ENCODE measurements at regions not wholly inside any gene's neighbourhood (a gene's known extent, or its start where the extent isn't known, plus 50 kb on each side); places are given as distances from the start of the nearest gene placed in this dataset.

- H3K4me2 ChIP-seq (ENCODE audit: insufficient read depth, low read length, poor library complexity, severe bottlenecking): no peak overlapping the region
- DNase-seq (ENCODE audit: low spot score): no peak
- no peak overlapping the region for H3K27ac ChIP-seq (replicated peaks; ENCODE audit: low read length)
- no peak overlapping the region for H4K8ac ChIP-seq (ENCODE audit: low read depth, low read length)
- H3K9me3 ChIP-seq (replicated peaks in 1 of 2; ENCODE audit: control insufficient read depth in 2 of 2, insufficient read depth in 1 of 2, low read depth in 1 of 2, low read length in 2 of 2): peaks cover 0 to 2% of the 10 kb centered on the region in 2 donors
- WGBS, 2 donors (ENCODE audit: extremely low coverage in 2 of 2, insufficient read length in 2 of 2, insufficient replicate concordance in 1 of 2): no CpG with 5 or more reads among the region's 4 CpGs
- no peak overlapping the region for H3K18ac ChIP-seq (ENCODE audit: low read length)
- H3K36me3 ChIP-seq (replicated peaks in 1 of 2; ENCODE audit: control insufficient read depth in 2 of 2, insufficient read depth in 2 of 2, low read length in 2 of 2): no peaks in the 10 kb centered on the region
- no peak overlapping the region for H2BK12ac ChIP-seq (ENCODE audit: low read length)
- peaks cover 6 to 8% of the 10 kb centered on the region in 2 donors for H3K4me1 ChIP-seq (ENCODE audit: control insufficient read depth in 2 of 2, insufficient read depth in 1 of 2, low read depth in 1 of 2, low read length in 2 of 2)
- H3K23ac ChIP-seq (ENCODE audit: low read depth, low read length, poor library complexity): no peak overlapping the region
- no peaks in the 10 kb centered on the region for H3K27me3 ChIP-seq (ENCODE audit: control insufficient read depth in 3 of 3, insufficient read depth in 3 of 3, low read depth in 1 of 3, low read length in 3 of 3)
- no peak overlapping the region for H4K91ac ChIP-seq (ENCODE audit: low read depth, low read length, poor library complexity)
- H2AK5ac ChIP-seq (ENCODE audit: low read depth, low read length): no peak overlapping the region
- no peak overlapping the region for H2AFZ ChIP-seq (ENCODE audit: low read length)
- H2BK15ac ChIP-seq (ENCODE audit: low read length): no peak overlapping the region
- H3K4ac ChIP-seq (ENCODE audit: low read length): no peak overlapping the region
- no peak overlapping the region for H3K14ac ChIP-seq (ENCODE audit: low read length)
- H3K9ac ChIP-seq (ENCODE audit: low read depth, low read length, poor library complexity): no peak overlapping the region
- H2BK5ac ChIP-seq (ENCODE audit: low read length): no peak overlapping the region
- H3K79me1 ChIP-seq (ENCODE audit: low read depth, low read length): no peaks in the 10 kb centered on the region
- no peak overlapping the region for H2BK120ac ChIP-seq (ENCODE audit: low read depth, low read length)
- no peak overlapping the region for H3K4me3 ChIP-seq (ENCODE audit: low read length in 2 of 2)
Measured at GRCh38 chr4:128349921-128350320, 62.3 kb upstream of the PGRMC2 start.

GRCh38 chr4:128347930-128348660 lies 60.5 kb upstream of the PGRMC2 start:
- H3K27ac ChIP-seq (replicated peaks; ENCODE audit: low read length): no peak overlapping the region
- peaks cover 0 to 2% of the 10 kb centered on the region in 2 donors for H3K4me1 ChIP-seq (ENCODE audit: control insufficient read depth in 2 of 2, insufficient read depth in 1 of 2, low read depth in 1 of 2, low read length in 2 of 2)
- DNase-seq (ENCODE audit: low spot score): no peak
- H3K9me3 ChIP-seq (replicated peaks in 1 of 2; ENCODE audit: control insufficient read depth in 2 of 2, insufficient read depth in 1 of 2, low read depth in 1 of 2, low read length in 2 of 2): peaks cover 0 to 2% of the 10 kb centered on the region in 2 donors
- no peaks in the 10 kb centered on the region for H3K79me1 ChIP-seq (ENCODE audit: low read depth, low read length)
- no peak overlapping the region for H3K18ac ChIP-seq (ENCODE audit: low read length)
- no peak overlapping the region for H3K14ac ChIP-seq (ENCODE audit: low read length)
- H3K9ac ChIP-seq (ENCODE audit: low read depth, low read length, poor library complexity): no peak overlapping the region
- H2BK5ac ChIP-seq (ENCODE audit: low read length): no peak overlapping the region
- H2AK5ac ChIP-seq (ENCODE audit: low read depth, low read length): no peak overlapping the region
- no peak overlapping the region for H4K8ac ChIP-seq (ENCODE audit: low read depth, low read length)
- H2AFZ ChIP-seq (ENCODE audit: low read length): peak overlapping the region; percentile 30
- H2BK120ac ChIP-seq (ENCODE audit: low read depth, low read length): no peak overlapping the region
- no peak overlapping the region for H4K91ac ChIP-seq (ENCODE audit: low read depth, low read length, poor library complexity)
- H3K36me3 ChIP-seq (replicated peaks in 1 of 2; ENCODE audit: control insufficient read depth in 2 of 2, insufficient read depth in 2 of 2, low read length in 2 of 2): no peaks in the 10 kb centered on the region
- H3K4me3 ChIP-seq (ENCODE audit: low read length in 2 of 2): no peak overlapping the region
- no peak overlapping the region for H3K23ac ChIP-seq (ENCODE audit: low read depth, low read length, poor library complexity)
- no peak overlapping the region for H2BK12ac ChIP-seq (ENCODE audit: low read length)
- no CpG with 5 or more reads among the region's 4 CpGs for WGBS, 2 donors (ENCODE audit: extremely low coverage in 2 of 2, insufficient read length in 2 of 2, insufficient replicate concordance in 1 of 2)
- H3K27me3 ChIP-seq (ENCODE audit: control insufficient read depth in 3 of 3, insufficient read depth in 3 of 3, low read depth in 1 of 3, low read length in 3 of 3): no peaks in the 10 kb centered on the region
- H3K4ac ChIP-seq (ENCODE audit: low read length): no peak overlapping the region
- no peak overlapping the region for H2BK15ac ChIP-seq (ENCODE audit: low read length)
- no peak overlapping the region for H3K4me2 ChIP-seq (ENCODE audit: insufficient read depth, low read length, poor library complexity, severe bottlenecking)

- Histone ChIP-seq H2AK5ac (ENCODE audit: low read depth, low read length) (no peak overlapping the region), H3K9me3 (replicated peaks in 1 of 2; ENCODE audit: control insufficient read depth in 2 of 2, insufficient read depth in 1 of 2, low read depth in 1 of 2, low read length in 2 of 2) (peaks cover 0 to 2% of the 10 kb centered on the region in 2 donors), H2AFZ (ENCODE audit: low read length) (no peak overlapping the region), H2BK15ac (ENCODE audit: low read length) (no peak overlapping the region), H2BK120ac (ENCODE audit: low read depth, low read length) (no peak overlapping the region), H3K27me3 (ENCODE audit: control insufficient read depth in 3 of 3, insufficient read depth in 3 of 3, low read depth in 1 of 3, low read length in 3 of 3) (no peaks in the 10 kb centered on the region), H2BK5ac (ENCODE audit: low read length) (no peak overlapping the region), H3K14ac (ENCODE audit: low read length) (no peak overlapping the region), H2BK12ac (ENCODE audit: low read length) (no peak overlapping the region), H3K27ac (replicated peaks; ENCODE audit: low read length) (no peak overlapping the region), H3K79me1 (ENCODE audit: low read depth, low read length) (no peaks in the 10 kb centered on the region), H3K4ac (ENCODE audit: low read length) (no peak overlapping the region), H3K4me3 (ENCODE audit: low read length in 2 of 2) (no peak overlapping the region), H3K36me3 (replicated peaks in 1 of 2; ENCODE audit: control insufficient read depth in 2 of 2, insufficient read depth in 2 of 2, low read length in 2 of 2) (no peaks in the 10 kb centered on the region), H3K4me1 (ENCODE audit: control insufficient read depth in 2 of 2, insufficient read depth in 1 of 2, low read depth in 1 of 2, low read length in 2 of 2) (peaks cover 0 to 2% of the 10 kb centered on the region in 2 donors), H4K91ac (ENCODE audit: low read depth, low read length, poor library complexity) (no peak overlapping the region), H3K23ac (ENCODE audit: low read depth, low read length, poor library complexity) (no peak overlapping the region), H4K8ac (ENCODE audit: low read depth, low read length) (no peak overlapping the region), H3K4me2 (ENCODE audit: insufficient read depth, low read length, poor library complexity, severe bottlenecking) (no peak overlapping the region), H3K18ac (ENCODE audit: low read length) (no peak overlapping the region), H3K9ac (ENCODE audit: low read depth, low read length, poor library complexity) (no peak overlapping the region)
- no peak for DNase-seq (ENCODE audit: low spot score)
- no CpG with 5 or more reads among the region's 4 CpGs for WGBS, 2 donors (ENCODE audit: extremely low coverage in 2 of 2, insufficient read length in 2 of 2, insufficient replicate concordance in 1 of 2)
Measured at GRCh38 chr4:128347175-128347868, 59.7 kb upstream of the PGRMC2 start.

- no peak overlapping the region for H2AK5ac ChIP-seq (ENCODE audit: low read depth, low read length)
- H3K27ac ChIP-seq (replicated peaks; ENCODE audit: low read length): no peak overlapping the region
- H3K4me1 ChIP-seq (ENCODE audit: control insufficient read depth in 2 of 2, insufficient read depth in 1 of 2, low read depth in 1 of 2, low read length in 2 of 2): peaks cover 0 to 2% of the 10 kb centered on the region in 2 donors
- H3K9me3 ChIP-seq (replicated peaks in 1 of 2; ENCODE audit: control insufficient read depth in 2 of 2, insufficient read depth in 1 of 2, low read depth in 1 of 2, low read length in 2 of 2): peaks cover 0 to 2% of the 10 kb centered on the region in 2 donors
- H4K8ac ChIP-seq (ENCODE audit: low read depth, low read length): no peak overlapping the region
- no peak overlapping the region for H3K9ac ChIP-seq (ENCODE audit: low read depth, low read length, poor library complexity)
- H2BK5ac ChIP-seq (ENCODE audit: low read length): no peak overlapping the region
- no peak overlapping the region for H3K4me3 ChIP-seq (ENCODE audit: low read length in 2 of 2)
- H3K23ac ChIP-seq (ENCODE audit: low read depth, low read length, poor library complexity): no peak overlapping the region
- H4K91ac ChIP-seq (ENCODE audit: low read depth, low read length, poor library complexity): no peak overlapping the region
- no peak overlapping the region for H3K4me2 ChIP-seq (ENCODE audit: insufficient read depth, low read length, poor library complexity, severe bottlenecking)
- H3K18ac ChIP-seq (ENCODE audit: low read length): no peak overlapping the region
- no peak overlapping the region for H2BK15ac ChIP-seq (ENCODE audit: low read length)
- no peaks in the 10 kb centered on the region for H3K36me3 ChIP-seq (replicated peaks in 1 of 2; ENCODE audit: control insufficient read depth in 2 of 2, insufficient read depth in 2 of 2, low read length in 2 of 2)
- no peak for DNase-seq (ENCODE audit: low spot score)
- no CpG with 5 or more reads among the region's 3 CpGs for WGBS, 2 donors (ENCODE audit: extremely low coverage in 2 of 2, insufficient read length in 2 of 2, insufficient replicate concordance in 1 of 2)
- H3K14ac ChIP-seq (ENCODE audit: low read length): no peak overlapping the region
- H3K79me1 ChIP-seq (ENCODE audit: low read depth, low read length): no peaks in the 10 kb centered on the region
- H2BK120ac ChIP-seq (ENCODE audit: low read depth, low read length): no peak overlapping the region
- no peak overlapping the region for H2BK12ac ChIP-seq (ENCODE audit: low read length)
- H3K4ac ChIP-seq (ENCODE audit: low read length): no peak overlapping the region
- H3K27me3 ChIP-seq (ENCODE audit: control insufficient read depth in 3 of 3, insufficient read depth in 3 of 3, low read depth in 1 of 3, low read length in 3 of 3): no peaks in the 10 kb centered on the region
- H2AFZ ChIP-seq (ENCODE audit: low read length): no peak overlapping the region
Measured at GRCh38 chr4:128346054-128346716, 58.6 kb upstream of the PGRMC2 start.

All from neuronal stem cell (in vitro differentiated cells).